ENCODE measurements at regions not wholly inside any gene's neighbourhood (a gene's known extent, or its start where the extent isn't known, plus 50 kb on each side); places are given as distances from the start of the nearest gene placed in this dataset.
"Not testable (repeated sequence)": the region's sequence is repeated elsewhere in the genome, so short reads cannot be mapped to it uniquely, and the experiment has no call there.

GRCh38 chr5:21615195-21615765 is 1237.9 kb downstream of the CDH12 start:
- no peak for DNase-seq (ENCODE audit: low read depth in 4 of 4, low spot score in 2 of 4)

- no peak for DNase-seq (ENCODE audit: low read depth in 4 of 4, low spot score in 2 of 4)
Measured at GRCh38 chr5:21613971-21614488, 1239.1 kb downstream of the CDH12 start.

- DNase-seq (ENCODE audit: low read depth in 4 of 4, low spot score in 2 of 4): no peak
Measured at GRCh38 chr5:21603796-21604195, 1249.3 kb downstream of the CDH12 start.

GRCh38 chr5:21594566-21594965 is 1258.6 kb downstream of the CDH12 start:
- DNase-seq (ENCODE audit: low read depth in 4 of 4, low spot score in 2 of 4): no peak

GRCh38 chr5:21593261-21593660 is 1259.9 kb downstream of the CDH12 start:
- no peak for DNase-seq (ENCODE audit: low read depth in 4 of 4, low spot score in 2 of 4)

GRCh38 chr5:21581508-21581907 is 1271.6 kb downstream of the CDH12 start:
- no peak for DNase-seq (ENCODE audit: low read depth in 4 of 4, low spot score in 2 of 4)

- no peak for DNase-seq (ENCODE audit: low read depth in 4 of 4, low spot score in 2 of 4)
Measured at GRCh38 chr5:21574961-21575360, 1278.2 kb downstream of the CDH12 start.

GRCh38 chr5:21574438-21574837 is 1278.7 kb downstream of the CDH12 start:
- no peak for DNase-seq (ENCODE audit: low read depth in 4 of 4, low spot score in 2 of 4)

GRCh38 chr5:21573416-21574314 is 1279.5 kb downstream of the CDH12 start:
- DNase-seq (ENCODE audit: low read depth in 4 of 4, low spot score in 2 of 4): no peak

GRCh38 chr5:21571196-21571595 is 1281.9 kb downstream of the CDH12 start:
- not testable (repeated sequence) for DNase-seq (ENCODE audit: low read depth in 4 of 4, low spot score in 2 of 4)

GRCh38 chr5:21559109-21559508 is 1294.0 kb downstream of the CDH12 start:
- DNase-seq (ENCODE audit: low read depth in 4 of 4, low spot score in 2 of 4): not testable (repeated sequence)

- DNase-seq (ENCODE audit: low read depth in 4 of 4, low spot score in 2 of 4): not testable (repeated sequence)
Measured at GRCh38 chr5:21552263-21552662, 1300.9 kb downstream of the CDH12 start.

GRCh38 chr5:21550916-21551315 is 1302.2 kb downstream of the CDH12 start:
- DNase-seq (ENCODE audit: low read depth in 4 of 4, low spot score in 2 of 4): not testable (repeated sequence)

GRCh38 chr5:21547656-21548055 is 1305.5 kb downstream of the CDH12 start:
- not testable (repeated sequence) for DNase-seq (ENCODE audit: low read depth in 4 of 4, low spot score in 2 of 4)

- not testable (repeated sequence) for DNase-seq (ENCODE audit: low read depth in 4 of 4, low spot score in 2 of 4)
Measured at GRCh38 chr5:21535114-21535513, 1318.0 kb downstream of the CDH12 start.

- not testable (repeated sequence) for DNase-seq (ENCODE audit: low read depth in 4 of 4, low spot score in 2 of 4)
Measured at GRCh38 chr5:21521157-21521556, 1332.0 kb downstream of the CDH12 start.

- not testable (repeated sequence) for DNase-seq (ENCODE audit: low read depth in 4 of 4, low spot score in 2 of 4)
Measured at GRCh38 chr5:21496926-21497325, 1356.2 kb downstream of the CDH12 start.

- DNase-seq (ENCODE audit: low read depth in 4 of 4, low spot score in 2 of 4): not testable (repeated sequence)
Measured at GRCh38 chr5:21496056-21496455, 1357.1 kb downstream of the CDH12 start.

- DNase-seq (ENCODE audit: low read depth in 4 of 4, low spot score in 2 of 4): not testable (repeated sequence)
Measured at GRCh38 chr5:21495235-21495634, 1357.9 kb downstream of the CDH12 start.

- DNase-seq (ENCODE audit: low read depth in 4 of 4, low spot score in 2 of 4): not testable (repeated sequence)
Measured at GRCh38 chr5:21494033-21494432, 1359.1 kb downstream of the CDH12 start.

- DNase-seq (ENCODE audit: low read depth in 4 of 4, low spot score in 2 of 4): not testable (repeated sequence)
Measured at GRCh38 chr5:21491182-21491581, 1362.0 kb downstream of the CDH12 start.

- DNase-seq (ENCODE audit: low read depth in 4 of 4, low spot score in 2 of 4): not testable (repeated sequence)
Measured at GRCh38 chr5:21488828-21489227, 1364.3 kb downstream of the CDH12 start.

Measured in left renal cortex interstitium (tissue), 4 donors.